HG03575 (cell line): ENCODE measurements at regions not wholly inside any gene's neighbourhood (a gene's known extent, or its start where the extent isn't known, plus 50 kb on each side); places are given as distances from the start of the nearest gene placed in this dataset.

ENCODE experiments used
- ATAC-seq: cut with Tn5 transposase; IDR thresholded peaks from one replicate; pipeline ENCODE4 v1.9.1; 2021; ENCODE audit not compliant: unreplicated experiment, insufficient number of reproducible peaks, low FRiP score; ENCODE audit errors: extremely low read depth

- no peak for ATAC-seq
Measured at GRCh38 chr14:84144166-84144565, 1385.8 kb upstream of the FLRT2 start.

- no peak for ATAC-seq
Measured at GRCh38 chr14:84152452-84152851, 1377.5 kb upstream of the FLRT2 start.

- no peak for ATAC-seq
Measured at GRCh38 chr14:84162633-84163032, 1367.3 kb upstream of the FLRT2 start.

- ATAC-seq = no peak
Measured at GRCh38 chr14:84167026-84167425, 1362.9 kb upstream of the FLRT2 start.

GRCh38 chr14:84180336-84180735, 1349.6 kb upstream of the FLRT2 start:
- no peak for ATAC-seq

GRCh38 chr14:84181072-84181471, 1348.9 kb upstream of the FLRT2 start:
- no peak for ATAC-seq

GRCh38 chr14:84195514-84195913, 1334.4 kb upstream of the FLRT2 start:
- ATAC-seq = no peak

GRCh38 chr14:84197704-84198103, 1332.2 kb upstream of the FLRT2 start:
- ATAC-seq = no peak

GRCh38 chr14:84202486-84202885, 1327.5 kb upstream of the FLRT2 start:
- ATAC-seq = no peak

- no peak for ATAC-seq
Measured at GRCh38 chr14:84203896-84204295, 1326.0 kb upstream of the FLRT2 start.

GRCh38 chr14:84208451-84208850, 1321.5 kb upstream of the FLRT2 start:
- ATAC-seq = no peak

- no peak for ATAC-seq
Measured at GRCh38 chr14:84209031-84209430, 1320.9 kb upstream of the FLRT2 start.

- no peak for ATAC-seq
Measured at GRCh38 chr14:84217066-84217465, 1312.9 kb upstream of the FLRT2 start.

- no peak for ATAC-seq
Measured at GRCh38 chr14:84225268-84225667, 1304.7 kb upstream of the FLRT2 start.

- ATAC-seq = no peak
Measured at GRCh38 chr14:84228702-84229101, 1301.2 kb upstream of the FLRT2 start.

- ATAC-seq = no peak
Measured at GRCh38 chr14:84234281-84234680, 1295.7 kb upstream of the FLRT2 start.

GRCh38 chr14:84236290-84236689, 1293.7 kb upstream of the FLRT2 start:
- no peak for ATAC-seq

GRCh38 chr14:84237881-84238280, 1292.1 kb upstream of the FLRT2 start:
- no peak for ATAC-seq

GRCh38 chr14:84247693-84248092, 1282.3 kb upstream of the FLRT2 start:
- no peak for ATAC-seq

- ATAC-seq = no peak
Measured at GRCh38 chr14:84250893-84251292, 1279.1 kb upstream of the FLRT2 start.

- ATAC-seq = no peak
Measured at GRCh38 chr14:84251411-84252115, 1278.4 kb upstream of the FLRT2 start.
